ENCODE measurements at regions not wholly inside any gene's neighbourhood (a gene's known extent, or its start where the extent isn't known, plus 50 kb on each side); places are given as distances from the start of the nearest gene placed in this dataset.

DNA sequence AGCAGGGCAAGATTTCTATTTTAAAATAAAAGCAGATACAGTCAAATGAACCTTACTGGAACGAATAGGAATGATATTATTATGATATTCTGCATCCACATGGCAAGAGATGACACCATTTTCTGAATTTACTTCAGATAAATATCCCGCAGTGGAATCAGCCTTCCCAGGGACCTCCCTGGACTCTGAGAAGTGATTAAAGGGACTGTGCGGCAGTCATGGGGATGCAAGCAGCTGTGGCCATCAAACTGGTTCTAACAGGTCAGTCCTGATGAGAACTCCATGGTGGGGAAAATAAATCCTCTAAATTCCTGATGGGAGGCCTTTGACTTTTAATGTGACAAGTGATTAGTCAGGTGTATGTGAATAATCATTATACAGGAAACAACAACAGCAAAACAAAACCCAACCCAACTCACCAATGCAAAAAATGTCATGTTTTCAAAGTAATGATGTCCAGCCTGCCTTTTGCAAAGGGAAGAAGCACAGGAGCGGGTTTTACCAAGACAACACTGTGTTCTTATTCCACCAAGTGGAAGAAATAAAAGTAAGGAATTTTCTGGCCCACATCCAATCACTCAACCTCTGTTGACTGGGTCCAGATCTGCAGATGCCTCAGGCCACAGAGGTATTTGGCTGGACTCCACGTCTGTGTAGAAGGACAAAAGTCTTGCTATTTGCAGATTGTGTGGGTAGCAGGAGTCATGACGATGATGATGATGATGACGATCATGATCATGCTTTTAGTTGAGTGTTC lies 61.9 kb upstream of the CITED2 start:
- ATAC-seq: no peak
- no peak for DNase-seq (ENCODE audit: low spot score)

DNA sequence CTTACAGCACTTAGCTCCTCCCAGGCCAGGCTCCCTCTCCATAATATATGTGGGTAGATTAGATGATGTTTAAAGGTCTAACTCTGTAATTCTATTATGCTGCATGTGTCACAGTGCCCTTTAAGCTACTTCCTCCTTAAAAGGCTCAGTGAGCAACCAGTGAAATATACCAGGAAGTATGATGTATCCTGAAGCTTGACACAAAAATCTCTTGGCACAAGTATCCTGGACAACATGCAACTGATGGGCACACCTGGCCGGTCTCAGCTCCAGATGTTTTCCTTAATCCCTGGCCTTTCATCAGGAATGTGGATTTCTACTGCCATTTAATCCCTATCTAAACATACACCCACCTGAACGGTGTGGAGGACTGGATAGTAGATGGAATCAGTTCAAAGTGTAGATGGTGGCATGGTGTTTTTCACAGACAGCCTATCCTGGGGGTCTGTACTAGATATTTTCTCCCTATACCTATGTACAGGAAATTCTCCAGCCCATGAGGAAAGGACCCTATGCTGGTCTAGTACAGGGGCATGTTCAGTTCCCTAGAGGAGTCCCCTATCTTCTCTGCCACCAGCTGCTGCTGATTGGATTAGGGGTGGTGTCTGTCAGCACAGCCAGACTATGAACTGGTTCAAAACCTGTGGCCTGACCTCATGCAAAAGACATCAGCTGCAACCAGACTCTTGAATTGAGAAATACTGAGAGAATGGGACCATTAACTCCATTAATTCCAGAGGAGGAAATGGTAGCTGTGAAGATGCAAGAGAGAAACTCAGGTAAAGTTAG lies 59.4 kb upstream of the CITED2 start:
- DNase-seq (ENCODE audit: low spot score) (no peak), ATAC-seq (peak; percentile 19)

DNA sequence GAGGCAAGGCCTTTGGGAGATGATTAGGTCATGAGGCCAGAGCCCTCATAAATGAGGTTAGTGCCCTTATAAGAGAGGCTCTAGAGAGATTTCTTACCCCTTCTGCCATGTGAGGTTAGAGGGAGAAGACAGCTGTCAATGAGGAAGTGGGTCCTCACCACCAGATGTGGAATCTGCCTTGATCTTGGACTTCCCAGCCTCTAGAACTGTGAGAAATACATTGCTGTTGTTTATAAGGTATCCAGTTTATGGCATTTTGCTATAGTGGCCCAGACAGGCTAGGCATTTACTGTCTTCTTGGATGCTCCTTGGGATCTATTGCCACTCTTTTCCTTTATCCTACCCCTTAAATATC lies 57.1 kb upstream of the CITED2 start:
- DNase-seq (ENCODE audit: low spot score) (no peak), ATAC-seq (no peak)

DNA sequence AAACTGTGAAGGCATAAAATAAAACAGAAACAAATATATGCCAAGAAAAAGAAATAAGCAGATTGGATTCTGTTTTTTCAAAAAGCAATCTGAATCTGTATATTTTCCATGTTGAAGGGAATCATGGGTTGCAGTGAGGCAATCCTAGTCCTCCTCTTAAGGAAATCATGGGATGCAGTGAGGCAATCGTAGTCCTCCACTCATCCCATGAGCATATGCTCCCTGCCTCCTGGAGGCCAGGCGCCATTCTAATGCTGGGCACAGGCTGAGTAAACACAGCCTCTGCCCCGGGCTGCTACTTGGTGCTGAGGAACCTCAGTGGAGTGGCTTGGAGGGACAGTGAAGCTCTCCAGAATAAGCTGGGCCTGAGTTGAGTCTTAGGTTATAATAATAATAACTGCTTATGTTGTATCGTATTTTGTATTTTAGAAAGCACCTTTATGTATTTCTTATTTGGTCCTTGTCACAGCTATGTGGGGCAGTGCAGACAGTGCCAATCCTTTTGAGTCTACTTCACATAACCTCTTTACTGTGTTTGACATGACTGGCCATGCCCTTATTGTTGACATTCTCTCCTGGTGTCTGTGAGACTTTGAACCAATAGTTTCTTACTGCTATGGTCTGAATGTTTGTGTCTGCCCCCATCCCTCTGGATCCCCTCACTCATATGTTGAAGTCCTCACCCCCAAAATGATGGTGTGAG lies 56.6 kb upstream of the CITED2 start:
- no peak for ATAC-seq
- DNase-seq (ENCODE audit: low spot score): no peak

DNA sequence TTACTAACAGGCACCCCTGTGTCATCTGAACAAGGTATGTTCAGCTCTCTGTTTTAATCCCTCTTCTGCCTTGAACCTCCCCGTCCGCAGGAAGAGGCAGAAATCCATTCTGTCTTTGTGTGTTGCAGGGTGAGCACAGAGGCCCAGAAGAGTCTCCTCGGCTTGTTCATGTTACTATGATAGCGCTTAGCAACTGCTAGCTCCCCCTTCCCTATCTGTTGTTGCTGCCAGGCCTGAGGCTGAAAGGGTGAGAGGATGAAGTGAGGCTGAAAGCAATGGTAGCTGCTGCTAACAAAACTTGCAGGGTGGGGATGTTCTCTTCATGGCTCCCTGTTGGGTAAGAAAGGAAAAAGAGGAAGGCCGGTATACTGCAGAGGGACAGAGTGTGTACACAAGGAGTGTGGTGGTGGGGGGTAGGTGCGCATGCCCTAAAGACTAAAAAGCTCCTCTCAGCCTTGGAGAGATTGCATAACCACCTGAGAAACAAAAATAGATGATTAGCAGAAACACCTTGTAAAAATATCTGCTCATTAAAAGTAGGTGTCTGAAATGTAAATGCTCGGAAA lies 55.2 kb upstream of the CITED2 start:
- DNase-seq (ENCODE audit: low spot score): no peak
- no peak for ATAC-seq

DNA sequence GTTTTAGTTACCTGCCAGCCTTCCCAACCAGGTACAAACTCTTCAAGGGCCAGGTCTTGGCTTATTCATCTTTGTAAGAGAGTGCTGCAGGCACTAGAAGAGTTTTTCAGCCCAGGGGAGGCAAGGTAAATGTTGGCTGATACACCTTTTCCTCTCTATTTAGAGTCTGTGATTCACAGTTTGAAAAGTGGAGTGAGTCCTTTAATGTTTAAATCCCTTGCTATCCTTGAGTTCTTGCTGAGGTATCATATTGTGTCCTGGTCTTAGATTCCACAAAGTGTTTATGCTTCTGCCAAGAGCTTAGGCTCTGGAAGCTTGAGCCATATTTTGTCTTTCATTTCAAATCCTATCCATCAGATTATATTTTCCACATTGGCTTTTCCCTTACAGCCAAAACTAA lies 52.8 kb upstream of the CITED2 start:
- no peak for DNase-seq (ENCODE audit: low spot score)
- ATAC-seq: no peak

DNA sequence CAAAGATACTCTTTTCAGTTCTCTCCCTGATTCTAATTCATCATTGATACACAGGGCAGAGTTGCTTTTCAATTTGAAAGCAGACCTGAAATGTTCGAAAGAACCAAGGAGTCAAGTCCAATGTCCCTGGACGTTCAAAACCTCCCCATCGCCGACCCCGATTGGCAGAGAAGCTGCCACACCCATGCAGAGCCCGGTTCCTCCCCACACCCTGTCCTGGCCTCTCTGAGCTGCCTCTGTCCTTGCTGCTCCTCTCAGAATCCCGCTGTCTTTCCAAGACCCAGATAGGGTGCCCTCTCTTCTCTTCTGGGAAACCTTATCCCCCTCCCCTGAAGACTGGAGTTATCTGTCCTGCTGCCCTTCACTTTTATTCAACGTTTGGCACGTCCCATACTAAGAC lies 52.3 kb upstream of the CITED2 start:
- ATAC-seq (no peak), DNase-seq (ENCODE audit: low spot score) (no peak)

DNA sequence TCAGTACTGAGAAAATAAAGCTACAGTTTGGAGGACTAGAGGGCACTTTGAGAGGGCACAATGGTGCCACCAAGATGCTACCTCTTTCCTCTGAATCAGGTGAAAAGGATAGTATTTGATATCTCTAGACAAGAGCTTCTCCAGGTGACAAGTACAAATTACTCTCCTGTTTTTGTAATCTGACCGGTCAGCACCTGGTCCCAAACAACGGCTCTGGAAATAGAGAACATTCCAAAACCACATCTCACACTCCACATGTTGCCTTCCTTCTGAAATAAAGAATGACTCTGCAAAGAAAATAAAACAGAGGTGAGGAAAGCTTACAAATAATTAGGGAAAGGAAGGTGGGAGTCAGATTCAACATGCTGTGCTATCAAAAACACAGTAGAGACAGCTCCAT lies 51.3 kb upstream of the CITED2 start:
- DNase-seq (ENCODE audit: low spot score) (no peak), ATAC-seq (no peak)

DNA sequence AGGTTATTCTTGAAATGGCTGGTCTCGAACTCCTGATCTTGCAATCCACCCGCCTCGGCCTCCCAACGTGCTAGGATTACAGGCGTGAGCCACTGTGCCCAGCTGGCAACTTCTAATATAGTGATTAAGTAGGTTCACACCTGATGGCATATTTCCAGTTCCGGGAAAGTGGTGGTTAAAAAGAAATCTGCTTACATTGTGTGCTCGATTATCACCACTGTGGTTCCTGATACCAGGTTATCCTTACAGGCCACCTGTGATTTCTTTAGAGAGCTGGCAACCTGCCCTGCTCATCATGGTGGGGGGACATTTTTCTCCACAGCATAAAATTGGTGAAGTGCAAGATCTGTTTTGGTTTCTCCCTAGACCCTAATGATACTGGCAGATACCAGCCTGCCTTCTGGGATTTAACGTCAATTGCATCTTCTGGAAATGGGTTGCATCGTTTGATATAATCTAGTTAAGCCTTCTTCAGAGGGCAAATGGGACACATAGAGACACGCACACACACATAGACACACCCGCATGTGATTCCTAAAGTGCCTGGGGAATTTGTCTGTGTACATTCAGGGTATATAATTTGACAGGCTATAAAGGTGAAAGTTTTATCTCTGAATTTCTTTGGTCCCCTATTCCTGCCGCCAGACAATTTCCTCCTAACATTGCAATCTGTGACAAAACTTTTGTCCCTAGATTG lies 49.7 kb upstream of the CITED2 start:
- no peak for DNase-seq (ENCODE audit: low spot score)

More for the DNA sequence above, 49.7 kb upstream of the CITED2 start:
- ATAC-seq: no peak

All from left lobe of liver (tissue), 2 donors.